GM19468 (cell line): ENCODE measurements at regions not wholly inside any gene's neighbourhood (a gene's known extent, or its start where the extent isn't known, plus 50 kb on each side); places are given as distances from the start of the nearest gene placed in this dataset.

Experiments used
- ATAC-seq: cut with Tn5 transposase; IDR thresholded peaks from one replicate; pipeline ENCODE4 v1.9.1; 2021; ENCODE audit warnings: mild to moderate bottlenecking, moderate library complexity, moderate number of reproducible peaks; ENCODE audit not compliant: unreplicated experiment; ENCODE audit errors: extremely low read depth

DNA sequence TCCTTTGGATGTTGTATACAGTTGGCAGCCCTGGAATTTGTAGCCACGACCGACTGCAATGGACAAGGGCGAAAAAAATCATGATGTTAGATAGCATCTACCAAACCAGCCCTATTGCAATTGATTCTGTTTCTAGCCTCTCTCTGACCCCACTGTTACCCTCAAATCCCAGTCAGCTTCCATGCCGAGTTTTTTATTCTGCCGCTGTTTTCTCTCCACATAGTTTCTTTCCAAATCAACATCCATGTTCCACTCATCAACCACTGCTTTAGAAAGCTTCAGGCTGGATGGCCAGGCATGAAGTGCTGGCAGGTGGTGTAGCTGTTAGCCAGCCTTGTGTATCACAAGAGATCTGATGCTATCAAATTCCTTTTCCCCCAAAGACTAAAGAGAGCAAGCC, 272.8 kb downstream of the FIGN start:
- ATAC-seq, result no peak

DNA sequence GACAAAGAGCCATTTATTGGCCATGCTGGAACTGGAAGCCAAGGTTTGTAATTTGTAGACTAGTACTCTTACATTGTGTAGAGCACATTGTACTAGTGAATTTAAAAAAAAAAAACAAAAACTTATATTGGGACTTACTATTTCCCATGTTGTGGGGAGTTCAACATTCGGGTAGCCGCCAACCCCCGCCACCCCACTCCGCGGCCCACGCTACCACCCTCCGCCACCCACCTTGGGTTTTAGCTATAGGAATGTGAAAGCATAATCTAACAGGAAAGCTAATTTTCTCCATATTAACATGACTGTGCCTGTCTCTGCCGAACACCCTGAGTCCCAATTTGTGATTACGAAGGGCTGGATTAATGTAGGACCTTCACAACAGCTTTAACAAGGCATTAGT, 275.8 kb downstream of the FIGN start:
- ATAC-seq, result no peak

DNA sequence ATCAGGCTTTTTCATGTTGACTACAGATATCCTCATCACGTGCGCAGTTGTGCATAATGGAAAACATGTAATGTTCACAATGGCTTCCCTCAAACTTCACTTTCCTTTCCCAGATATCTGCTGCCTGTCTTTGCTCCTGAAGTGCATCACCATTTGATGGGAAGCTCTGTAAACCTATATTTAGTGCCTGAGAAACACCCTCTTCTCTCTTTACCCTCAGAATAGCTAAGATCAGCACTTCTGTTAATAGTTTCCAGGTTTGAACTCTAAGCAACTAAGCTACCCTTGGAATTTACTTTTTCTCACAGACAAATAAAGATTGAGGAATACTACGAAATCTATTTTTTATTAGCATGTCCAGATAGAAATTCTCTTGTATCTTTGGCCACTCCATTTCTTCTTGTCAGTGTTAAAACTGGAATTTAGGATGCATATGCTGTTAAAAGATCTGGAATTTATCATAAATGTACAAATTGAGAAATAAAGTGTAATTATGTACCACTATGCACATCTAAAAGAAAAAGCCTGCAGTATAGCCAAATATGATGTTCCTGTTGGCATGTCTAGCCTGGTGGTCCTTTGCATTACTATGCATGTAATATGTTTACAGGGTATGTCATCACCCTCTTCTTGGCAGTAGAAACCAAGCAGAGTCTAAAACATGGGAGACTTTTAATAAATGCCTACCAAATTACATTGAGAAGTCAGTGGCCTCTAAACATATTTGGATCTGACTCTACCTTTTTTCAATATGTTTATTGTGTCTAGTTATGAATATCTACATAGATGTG, 278.7 kb downstream of the FIGN start:
- ATAC-seq, result no peak

DNA sequence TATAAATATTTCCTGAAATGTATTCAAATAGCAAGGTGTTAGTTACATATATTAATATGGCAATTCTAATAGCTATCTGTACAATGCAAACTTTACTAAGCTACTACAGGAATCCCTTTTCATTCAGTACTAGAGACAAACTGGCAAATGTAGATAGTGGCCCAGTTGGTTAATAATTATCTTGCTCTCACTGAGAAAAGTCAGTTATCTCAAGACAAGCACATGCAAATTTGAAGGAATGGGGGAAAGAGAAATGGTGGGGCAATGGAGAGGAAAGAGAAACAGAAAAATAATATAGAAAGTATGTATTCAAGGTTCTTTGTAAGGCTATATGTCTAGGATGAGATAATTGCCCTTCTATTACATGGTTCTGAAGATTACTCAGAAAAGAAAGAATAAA, 280.0 kb downstream of the FIGN start:
- ATAC-seq, result peak; percentile 58

DNA sequence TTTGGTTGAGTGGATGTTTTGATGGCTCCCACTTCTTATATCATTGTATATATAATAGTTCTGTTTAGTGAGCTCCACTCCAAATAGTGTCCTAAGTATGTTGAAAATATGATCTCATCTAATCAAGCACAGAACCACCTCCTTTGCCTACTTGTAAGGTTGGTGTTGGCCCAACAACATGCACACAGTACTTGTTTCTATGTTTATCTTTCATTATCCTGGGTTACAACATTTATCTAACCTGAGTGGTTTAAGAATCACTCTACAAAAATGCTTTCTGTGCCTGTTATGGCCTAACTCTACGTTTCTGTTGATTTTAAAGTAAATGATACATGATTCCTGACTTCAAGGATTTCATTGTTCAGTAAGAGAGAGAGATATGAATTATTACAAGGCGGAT, 281.9 kb downstream of the FIGN start:
- ATAC-seq, result no peak

DNA sequence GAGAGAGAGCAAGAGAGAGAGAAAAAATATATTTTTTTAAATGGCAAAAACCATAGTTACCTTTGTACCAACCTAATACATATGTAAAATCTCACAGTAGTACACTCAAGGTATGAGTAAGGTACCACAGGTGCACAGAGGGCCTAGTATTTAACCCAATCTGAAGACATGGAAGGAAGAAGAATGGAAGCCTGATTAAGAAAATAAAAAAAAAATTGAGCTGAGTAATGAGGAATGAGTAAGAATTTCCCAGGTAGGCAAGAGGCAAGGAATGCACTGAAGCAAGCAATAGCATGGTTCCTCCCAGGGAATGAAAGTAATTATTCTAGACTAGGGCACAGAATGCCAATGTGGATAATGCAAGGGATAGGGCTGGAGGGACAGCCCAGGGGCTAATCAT, 294.2 kb downstream of the FIGN start:
- no peak for ATAC-seq

DNA sequence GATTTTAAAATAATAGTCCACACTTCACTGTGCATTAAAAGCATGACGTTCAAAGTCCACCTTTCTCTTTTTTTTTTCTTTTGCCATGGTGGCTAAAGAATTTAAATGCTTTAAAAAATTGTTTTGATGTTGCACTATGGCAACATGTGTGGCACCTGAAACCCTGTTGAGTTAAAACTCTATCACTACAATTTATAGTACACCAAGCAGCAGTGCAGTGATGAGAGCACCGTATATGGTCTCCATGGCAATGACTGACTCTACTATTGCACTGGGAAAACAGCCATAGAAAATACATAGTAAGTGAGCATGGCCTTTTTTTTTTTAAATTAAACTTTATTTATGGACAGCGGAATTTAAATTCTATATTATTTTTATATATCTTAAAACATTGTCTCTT, 298.8 kb downstream of the FIGN start:
- no peak for ATAC-seq

DNA sequence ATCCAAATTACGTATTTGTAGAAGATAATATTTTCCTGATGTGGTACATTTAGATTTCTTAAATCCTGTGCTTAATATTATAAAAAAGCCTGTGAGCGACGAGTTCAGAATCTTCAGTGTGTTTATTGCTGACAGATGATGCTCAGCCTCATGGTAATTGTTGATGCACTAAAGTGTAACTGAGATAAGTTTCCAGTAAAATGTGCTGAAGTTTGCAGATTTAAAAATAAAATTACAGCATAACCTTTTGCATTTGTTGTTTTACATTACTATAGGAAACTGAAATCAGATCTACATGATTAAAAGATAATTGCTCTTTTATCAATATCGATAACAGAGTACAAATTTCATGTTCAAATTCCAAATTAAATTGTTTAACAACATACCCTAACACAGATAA, 307.6 kb downstream of the FIGN start:
- ATAC-seq, result no peak

DNA sequence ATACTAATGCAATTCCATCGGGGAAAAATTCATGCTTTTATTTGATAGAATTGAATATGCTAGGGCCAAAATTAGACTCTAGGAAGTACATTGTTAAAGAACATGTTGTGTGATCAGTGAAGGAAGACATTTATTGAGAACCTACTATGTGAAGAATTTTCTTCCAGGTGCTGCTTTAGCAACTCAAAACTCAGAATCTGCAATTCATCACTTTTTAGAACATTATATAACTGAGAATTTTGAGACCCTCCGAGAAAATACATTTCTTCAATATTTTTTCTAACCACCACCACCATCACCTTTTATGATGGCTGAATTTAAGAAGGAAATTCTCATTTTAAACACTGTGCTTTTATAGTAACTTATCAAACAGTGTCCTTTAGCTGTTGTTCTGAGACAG, 315.2 kb downstream of the FIGN start:
- no peak for ATAC-seq

DNA sequence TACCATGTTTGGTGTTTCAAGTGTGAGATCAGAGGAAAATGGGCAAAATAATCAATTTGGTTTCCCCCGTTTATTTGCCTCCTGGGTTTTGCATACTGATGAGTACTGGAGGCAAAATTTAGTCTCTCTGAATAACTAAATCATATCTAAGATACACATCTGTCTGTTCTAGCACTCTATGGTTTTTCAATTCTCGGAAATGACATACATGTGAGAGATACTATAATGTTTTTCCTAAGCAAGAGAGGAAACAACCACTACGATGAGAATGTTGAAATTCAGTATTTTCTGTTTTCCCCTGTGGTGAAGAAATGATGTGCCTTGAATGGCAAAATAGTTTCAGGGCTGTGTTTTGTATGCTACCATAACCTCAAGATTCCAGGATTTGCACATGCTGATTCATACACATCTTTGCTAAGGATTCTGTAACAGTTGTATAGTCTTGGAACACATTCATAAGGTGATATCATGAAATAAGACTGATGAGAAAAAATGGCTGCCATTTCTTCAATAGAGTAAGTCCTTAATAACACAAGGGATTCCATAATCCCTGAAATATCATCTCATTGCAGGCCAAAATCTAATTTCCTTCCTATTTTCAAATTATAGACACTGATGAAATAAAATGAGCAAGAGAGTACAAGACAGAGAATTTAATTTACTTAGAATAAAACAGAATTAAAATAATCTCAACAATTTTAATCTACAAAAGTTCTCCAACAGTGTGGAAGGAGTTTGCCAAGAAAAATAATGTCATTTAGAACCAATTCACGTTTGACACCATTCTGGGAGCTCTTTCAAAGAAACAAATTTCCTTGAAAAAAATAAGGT, 316.6 kb downstream of the FIGN start:
- no peak for ATAC-seq

DNA sequence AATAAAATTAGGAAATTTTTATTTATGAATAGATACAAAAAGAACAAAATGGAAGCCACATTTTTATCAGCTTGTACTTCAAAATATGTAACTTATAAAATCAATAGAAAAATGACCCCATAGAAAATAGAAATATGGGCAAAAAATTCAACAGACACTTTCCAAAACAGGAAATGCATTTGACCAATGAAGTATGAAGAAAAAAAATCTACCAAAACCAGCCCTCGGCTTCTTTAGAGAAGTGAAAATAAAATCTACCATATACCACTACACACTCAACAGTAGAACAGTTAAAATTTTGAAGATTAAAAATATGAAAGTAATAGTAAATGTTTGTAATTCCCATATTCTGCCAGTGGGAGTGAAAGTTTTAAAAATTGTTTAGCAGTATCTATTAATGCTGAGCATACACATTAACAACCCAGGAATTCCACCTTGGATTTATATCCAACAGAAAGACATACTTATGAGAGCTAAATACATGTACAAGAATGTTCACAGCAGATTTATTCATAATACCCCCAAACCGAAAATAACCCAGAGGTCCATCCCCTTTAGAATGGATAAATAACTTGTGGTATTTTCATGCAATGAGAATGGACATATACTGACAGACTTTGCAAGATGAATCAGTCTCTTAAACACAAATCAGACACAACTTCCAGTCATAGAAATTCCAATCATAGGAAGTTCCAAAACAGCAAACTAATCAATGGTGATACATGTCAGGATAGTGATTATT, 318.0 kb downstream of the FIGN start:
- peak; percentile 91 for ATAC-seq

DNA sequence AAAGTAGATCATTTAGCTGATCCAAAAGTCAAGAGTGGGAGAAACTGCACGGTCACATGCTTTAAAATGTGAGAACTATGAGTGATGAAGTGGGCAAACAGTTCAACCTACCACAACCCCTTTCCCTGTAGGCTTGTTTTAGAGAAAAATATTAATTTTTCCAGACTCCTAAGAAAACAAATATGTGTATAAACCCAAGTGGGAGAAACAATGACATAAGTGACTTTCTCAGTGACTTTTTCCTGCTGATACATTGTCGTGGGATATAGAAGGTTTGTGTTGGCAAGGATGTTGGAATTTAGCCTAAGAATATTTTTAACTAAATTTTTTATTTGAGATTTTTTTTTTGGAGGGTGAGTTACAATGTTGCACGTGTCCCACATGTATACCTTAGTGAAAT, 321.7 kb downstream of the FIGN start:
- ATAC-seq, result no peak

DNA sequence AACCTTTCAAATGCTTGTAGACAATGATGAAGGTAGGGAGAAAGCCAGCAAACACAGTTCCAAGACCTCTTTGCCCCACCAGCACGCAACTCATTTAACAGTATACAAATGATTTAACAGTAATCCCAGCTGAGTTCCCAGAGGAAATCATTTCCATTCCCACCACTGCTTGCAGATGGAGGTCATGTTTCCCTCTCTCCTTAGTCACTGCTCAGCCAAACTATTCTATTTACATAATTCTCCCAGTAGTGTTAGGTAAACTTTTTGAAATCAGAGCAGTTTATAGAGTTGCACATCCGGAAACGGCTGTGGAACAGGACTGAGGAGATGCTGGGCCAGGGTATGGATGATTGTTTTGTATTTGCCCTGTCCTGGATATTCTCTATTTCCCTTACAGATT, 328.5 kb downstream of the FIGN start:
- ATAC-seq, result no peak

DNA sequence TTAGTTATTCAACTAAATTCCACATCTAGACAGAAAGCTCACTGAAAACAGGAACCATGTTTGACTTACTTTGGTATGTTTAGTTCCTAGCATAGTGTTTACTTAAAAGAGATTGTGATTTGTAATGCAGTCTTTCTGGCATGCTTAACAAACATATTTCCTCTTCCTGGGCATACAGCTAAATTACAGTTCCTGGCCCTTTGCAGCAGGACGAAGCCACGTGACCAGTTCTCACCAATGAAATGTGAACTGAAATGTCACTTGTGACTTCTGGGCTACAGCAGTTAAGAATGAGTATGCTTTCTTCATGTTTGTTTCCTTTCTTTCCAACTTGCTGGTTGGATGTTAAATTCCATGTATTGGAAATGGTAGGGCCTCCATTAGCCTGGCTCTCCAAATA, 330.5 kb downstream of the FIGN start:
- no peak for ATAC-seq

DNA sequence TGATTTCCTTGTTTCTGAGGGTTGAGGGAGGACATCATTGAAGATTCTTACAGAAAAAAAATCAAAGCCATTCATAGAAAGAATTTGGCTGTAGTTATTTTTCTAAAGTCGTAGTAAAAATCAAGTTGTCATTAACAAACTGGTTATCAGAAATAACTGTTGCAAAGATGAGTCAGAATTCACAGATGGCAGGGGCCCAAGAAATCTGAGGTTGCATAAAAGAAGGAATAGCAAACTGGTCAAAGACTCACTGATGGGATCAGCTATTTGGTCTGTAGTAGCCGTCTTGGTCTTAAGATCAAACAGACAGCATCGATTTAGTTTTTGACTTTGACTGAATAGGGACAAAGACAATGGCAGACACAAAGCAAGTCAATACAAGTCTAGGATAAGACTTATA, 334.3 kb downstream of the FIGN start:
- no peak for ATAC-seq

DNA sequence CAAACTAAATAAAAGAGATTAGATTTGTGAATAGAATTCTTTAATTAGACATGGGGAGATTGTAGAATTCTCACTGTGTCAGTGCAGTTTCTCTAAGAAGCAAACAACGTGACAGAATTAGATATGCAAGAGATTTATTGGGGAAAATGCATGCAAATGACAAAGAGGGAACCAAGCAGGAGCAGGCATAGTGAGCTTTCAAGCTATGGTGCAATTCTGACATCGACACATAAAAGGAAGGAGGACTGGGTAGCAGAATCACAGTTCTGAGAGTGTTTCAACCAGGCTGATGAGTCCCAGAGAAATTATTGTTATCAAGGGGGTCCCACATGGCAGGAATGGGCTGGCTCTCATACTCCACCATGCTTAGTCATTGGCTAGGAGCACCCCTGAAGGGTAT, 338.4 kb downstream of the FIGN start:
- no peak for ATAC-seq

DNA sequence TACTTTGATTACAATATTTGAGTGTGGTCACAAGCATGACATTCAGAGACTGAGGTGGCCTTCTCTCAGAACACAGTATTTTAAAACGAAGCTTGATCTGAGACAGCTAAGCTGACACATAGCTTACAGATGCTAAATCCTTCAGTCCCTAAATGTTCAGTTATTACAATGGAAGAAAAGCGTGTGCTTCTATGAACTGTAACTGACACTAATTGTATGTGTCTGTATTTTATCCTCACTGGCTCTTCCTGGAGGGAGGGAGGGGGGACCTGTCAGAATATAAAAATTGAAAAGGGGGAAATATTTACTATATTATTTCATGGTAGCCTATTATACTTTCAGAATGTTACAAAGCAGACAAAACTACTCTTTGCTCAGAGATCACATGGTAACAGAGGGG, 340.2 kb downstream of the FIGN start:
- no peak for ATAC-seq

DNA sequence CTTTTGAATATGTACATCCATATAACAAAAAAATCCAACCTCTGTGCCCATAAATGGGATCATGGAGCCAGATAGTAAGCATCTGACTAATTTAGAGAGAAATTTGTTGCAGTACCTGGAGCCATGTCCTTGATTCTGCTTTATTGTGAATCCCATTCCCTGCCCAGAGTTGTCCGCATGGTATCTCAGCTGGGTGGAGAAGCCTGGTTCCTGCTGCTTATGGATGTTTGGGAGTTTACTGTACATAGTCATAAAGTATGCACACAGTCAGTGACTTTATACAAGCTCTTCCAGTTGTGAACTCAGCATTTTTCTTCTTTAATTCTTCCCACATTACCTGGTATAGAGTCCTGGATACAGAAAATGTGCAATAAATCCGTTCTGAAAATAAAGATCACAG, 346.0 kb downstream of the FIGN start:
- no peak for ATAC-seq

DNA sequence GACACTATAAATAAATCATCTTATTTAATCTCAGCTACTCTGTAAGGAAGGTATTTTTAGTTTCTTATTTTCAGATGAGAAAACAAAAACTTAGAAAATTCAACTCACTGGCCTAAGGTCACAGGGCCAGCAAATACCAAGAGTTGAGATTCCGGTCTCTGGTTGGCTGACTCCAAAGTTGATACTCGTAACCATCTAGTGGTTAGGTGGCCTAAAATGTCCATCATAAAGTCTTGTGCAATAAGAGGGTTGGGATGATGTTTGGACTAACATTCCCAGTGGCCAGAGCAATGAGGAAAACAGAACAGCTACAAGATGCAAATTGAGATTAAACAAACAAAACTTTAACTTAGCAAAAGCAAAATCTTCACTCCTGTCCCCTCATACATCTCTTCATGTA, 360.3 kb downstream of the FIGN start:
- no peak for ATAC-seq

DNA sequence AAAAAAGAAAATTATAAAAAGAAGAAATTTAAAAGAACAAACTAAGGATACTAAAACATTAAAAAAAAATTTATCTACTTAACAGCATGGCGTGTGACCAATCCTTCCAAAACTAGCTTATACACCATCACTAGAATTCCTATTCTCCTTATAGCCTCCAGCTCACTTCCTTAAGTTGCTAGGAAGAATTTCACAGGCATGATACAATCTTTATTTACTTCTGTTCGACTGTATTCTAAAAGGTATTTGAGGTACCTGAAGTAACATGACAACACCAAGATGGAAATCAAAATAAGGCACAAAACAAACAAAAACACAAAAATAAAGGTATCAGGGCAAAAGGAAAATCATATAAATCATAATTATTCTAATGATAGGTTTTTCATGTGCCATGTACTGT, 360.7 kb downstream of the FIGN start:
- ATAC-seq, result no peak

DNA sequence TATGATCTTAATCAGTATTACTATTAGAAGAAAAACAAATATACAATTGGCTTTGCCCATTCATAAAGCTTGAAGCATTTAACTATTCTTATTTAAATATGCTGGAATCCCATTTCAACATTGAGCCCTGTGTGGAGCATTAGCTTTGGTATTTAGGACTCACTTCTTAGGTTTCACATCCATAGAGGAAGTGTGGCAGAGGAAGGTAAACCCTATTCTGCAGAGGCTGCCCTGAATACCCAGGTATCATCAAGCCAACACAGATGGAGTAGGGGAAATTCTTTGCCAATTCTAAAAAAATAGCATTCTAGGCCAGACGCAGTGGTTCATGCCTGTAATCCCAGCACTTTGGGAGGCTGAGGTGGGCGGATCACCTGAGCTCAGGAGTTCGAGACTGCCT, 361.5 kb downstream of the FIGN start:
- ATAC-seq, result no peak
